Motor neuron (in vitro differentiated cells): ENCODE measurements at regions not wholly inside any gene's neighbourhood (a gene's known extent, or its start where the extent isn't known, plus 50 kb on each side); places are given as distances from the start of the nearest gene placed in this dataset.

Source experiments
- ATAC-seq, 8 experiments: fragments of 200-7000 bp; cut with Tn5 transposase; replicated peaks in 6 of 8; 2 replicates each; pipeline ENCODE4 v1.8.0; 2021; ENCODE audit warnings: mild to moderate bottlenecking in 8 of 8, moderate library complexity in 8 of 8
- H3K27ac ChIP-seq, 2 donors: fragments of 250-450 bp; sonication (Bioruptor Pico); 2 replicates each; pipeline ENCODE4 v1.9.0; 2021; ENCODE audit warnings: antibody characterized with exemption in 2 of 2, mild to moderate bottlenecking in 2 of 2, moderate library complexity in 1 of 2
- H3K4me1 ChIP-seq, 2 donors: fragments of 250-450 bp; sonication (Bioruptor Pico); replicated peaks in 1 of 2; 2 replicates each; pipeline ENCODE4 v1.6.1; 2021; ENCODE audit warnings: antibody characterized with exemption in 2 of 2, mild to moderate bottlenecking in 2 of 2, moderate library complexity in 1 of 2
- H3K4me3 ChIP-seq, 5 donors: fragments of 250-450 bp; sonication (Bioruptor Pico); 2 replicates each; pipeline ENCODE4 v1.9.0; 2021; ENCODE audit warnings: antibody characterized with exemption in 5 of 5, mild to moderate bottlenecking in 5 of 5, moderate library complexity in 4 of 5
- WGBS, 10 experiments: fragments of 450-650 bp; shearing (Covaris generic); methylation state at CpG; one replicate each; pipeline ENCODE4 v1.0.0; 2022; 5-methylcytosine and 5-hydroxymethylcytosine counted together
- in situ Hi-C, 9 experiments: fragments of 400-800 bp; cut with MboI; loops; one replicate each; pipeline ENCODE4 v1.15.0; 2021; ENCODE audit warnings: low sequenced_read_pairs in 9 of 9, low pct_unique_long_range_greater_than_20kb in 2 of 9; ENCODE audit not compliant: unreplicated experiment in 9 of 9

GRCh38 chr5:174229068-174229467 lies 183.6 kb downstream of the NSG2 start:
- no peak overlapping the region for H3K27ac ChIP-seq
- H3K4me1 ChIP-seq, result no peaks in the 10 kb centered on the region
- no peak overlapping the region for H3K4me3 ChIP-seq
- in situ Hi-C loops, result no loop called here
- WGBS, 10 experiments, result 0 to 67% (median 26%) methylated on average over 1 of the region's 1 CpG; no CpG with 5 or more reads in 6 of the 10 experiments
- ATAC-seq, result no peak

DNA sequence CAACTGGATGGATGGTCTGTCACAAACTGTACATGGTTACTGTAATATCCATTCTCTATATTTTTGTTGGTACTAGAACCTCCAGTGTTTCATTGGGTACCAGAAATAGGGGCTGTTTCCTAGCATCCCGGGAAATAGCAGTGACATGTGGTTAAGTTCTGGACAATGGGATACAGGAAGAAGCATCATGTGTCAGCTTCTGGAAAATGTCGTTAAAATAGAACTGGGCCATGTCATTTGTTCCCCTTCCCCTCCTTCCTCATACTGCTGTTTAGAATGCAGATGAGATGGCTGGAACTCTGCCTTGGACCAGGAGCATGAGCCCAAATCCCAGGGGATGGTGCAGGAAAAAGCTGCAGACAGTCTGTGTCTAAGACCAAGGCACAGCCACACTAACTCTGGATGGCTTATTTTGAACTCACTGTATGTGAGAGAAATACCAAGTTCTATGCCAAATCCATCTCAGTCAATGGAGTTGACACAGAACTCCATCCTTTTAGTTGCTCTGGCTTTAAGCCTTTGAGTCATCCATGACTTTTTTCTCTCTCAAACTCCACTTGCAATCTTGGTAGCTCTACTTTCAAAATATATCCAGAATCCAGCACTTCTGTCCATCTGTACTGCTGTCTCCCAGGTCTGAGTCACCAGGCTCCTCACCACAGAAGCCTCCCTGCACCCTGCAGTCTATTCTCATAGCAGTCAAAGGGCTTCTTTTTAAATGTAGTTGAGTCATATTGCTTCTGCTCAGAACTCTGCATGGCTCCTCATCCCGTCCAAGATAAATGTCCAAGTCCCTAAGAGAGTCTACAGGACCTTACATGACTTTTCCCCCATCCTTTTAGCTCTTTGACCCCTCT lies 184.2 kb downstream of the NSG2 start:
- ATAC-seq, result peak in 1 of 8 experiments; percentile 58
- no peak overlapping the region for H3K4me3 ChIP-seq
- in situ Hi-C loops, result no loop called here
- WGBS, 10 experiments, result 0 to 100% (median 8%) methylated on average over 1 to 3 of the region's 3 CpGs; no CpG with 5 or more reads in 3 of the 10 experiments
- no peak overlapping the region for H3K27ac ChIP-seq
- H3K4me1 ChIP-seq, result peaks cover 0 to 2% of the 10 kb centered on the region in 2 donors

DNA sequence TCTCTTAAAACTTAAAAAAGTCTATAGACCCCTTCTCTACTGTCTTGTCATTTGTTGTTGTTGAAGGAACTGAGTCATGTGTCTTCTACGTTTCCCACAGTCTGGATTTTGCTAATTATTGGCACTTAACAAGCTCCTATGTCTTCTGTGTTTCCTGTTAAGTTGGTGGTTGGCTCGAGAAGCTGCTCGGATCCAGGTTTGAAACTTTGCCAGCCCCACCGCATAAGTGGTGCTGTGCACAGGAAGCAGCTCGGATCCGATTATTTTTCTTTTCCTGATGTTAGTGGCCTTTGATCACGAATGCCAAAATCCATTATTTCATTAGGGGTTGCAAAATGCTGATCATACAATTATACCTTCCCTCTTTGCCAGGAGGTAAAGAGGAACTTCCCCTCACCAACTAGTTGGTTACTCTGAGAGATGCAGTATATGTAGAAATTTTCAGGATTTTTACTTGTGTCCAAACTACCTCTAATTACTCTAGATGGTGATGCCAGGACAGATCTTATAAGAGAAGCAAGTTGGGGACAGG lies 186.5 kb downstream of the NSG2 start:
- ATAC-seq, result no peak
- peaks cover 0 to 2% of the 10 kb centered on the region in 2 donors for H3K4me1 ChIP-seq
- WGBS, 10 experiments, result 4 to 89% (median 42%) methylated on average over 2 to 6 of the region's 7 CpGs; no CpG with 5 or more reads in 2 of the 10 experiments
- in situ Hi-C loops, result no loop called here
- H3K27ac ChIP-seq, result no peak overlapping the region
- H3K4me3 ChIP-seq, result no peak overlapping the region

DNA sequence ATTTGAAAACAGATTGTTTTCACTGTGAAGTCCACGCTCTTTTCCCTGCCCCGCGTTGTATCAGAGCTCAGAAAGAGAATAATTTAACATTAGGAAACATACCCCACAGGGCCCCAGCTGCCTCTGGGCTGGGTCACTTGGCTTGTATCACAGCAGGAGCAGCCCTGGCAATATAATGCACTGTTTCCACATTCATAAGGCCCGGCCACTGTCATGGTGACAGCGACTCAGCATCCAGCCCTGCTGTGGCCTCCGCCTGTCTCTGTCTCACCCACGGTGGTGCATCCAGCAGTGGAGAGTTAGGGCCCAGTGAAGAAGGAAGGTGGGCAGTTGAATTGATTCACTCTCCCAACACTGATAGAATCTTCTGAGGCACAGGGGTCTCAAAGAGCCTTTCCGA lies 188.9 kb downstream of the NSG2 start:
- no peak overlapping the region for H3K27ac ChIP-seq

DNA sequence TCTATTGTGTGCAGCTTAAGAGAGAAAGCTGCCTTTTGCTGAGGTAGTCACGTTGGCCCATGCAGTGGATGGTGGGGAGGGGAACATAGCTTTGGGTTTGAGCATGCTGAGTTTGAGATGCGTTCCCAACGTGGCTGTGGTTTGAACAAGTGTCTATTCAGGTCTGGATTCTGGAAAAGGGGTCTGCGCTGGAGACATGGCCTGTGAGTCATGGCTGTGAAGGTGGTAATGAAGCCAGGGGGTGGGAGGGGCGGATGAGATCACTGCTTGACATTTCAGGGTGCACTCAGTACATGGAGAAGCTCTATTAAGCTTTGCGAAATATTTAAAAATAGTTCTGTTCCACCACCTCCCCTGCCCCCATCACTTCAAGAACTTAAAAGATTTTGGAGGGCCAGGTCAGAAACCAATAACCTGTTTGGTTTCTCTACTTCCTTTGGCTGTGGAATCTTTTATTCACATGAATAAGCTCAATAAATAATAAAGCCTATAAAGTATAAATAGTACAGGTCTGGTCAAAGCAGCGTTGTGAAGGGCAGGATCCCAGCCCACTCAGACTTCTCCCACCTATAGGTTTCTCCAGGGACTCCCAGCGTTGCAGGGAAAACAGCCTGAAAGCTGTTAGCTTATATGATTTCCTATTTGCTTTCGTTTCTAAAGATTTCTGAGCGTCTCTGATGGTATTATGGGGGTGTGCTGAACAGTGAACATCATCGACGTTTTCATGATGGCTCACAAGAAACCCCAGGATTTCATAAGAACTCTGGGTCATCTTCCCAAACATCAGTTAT lies 189.9 kb downstream of the NSG2 start:
- Histone ChIP-seq H3K4me3 (no peak overlapping the region), H3K27ac (no peak overlapping the region), H3K4me1 (peaks cover 0 to 2% of the 10 kb centered on the region in 2 donors)
- in situ Hi-C loops, result no loop called here
- WGBS, 10 experiments, result 0 to 94% (median 72%) methylated on average over 1 to 11 of the region's 12 CpGs; no CpG with 5 or more reads in 1 of the 10 experiments
- ATAC-seq, result peak in 4 of 8 experiments; percentile 35 to 77 (median 73)

More for the DNA sequence above, 188.9 kb downstream of the NSG2 start:
- H3K4me3 ChIP-seq, result no peak overlapping the region
- 29 to 81% (median 46%) methylated on average over 1 to 4 of the region's 8 CpGs; no CpG with 5 or more reads in 5 of the 10 experiments for WGBS, 10 experiments
- in situ Hi-C loops, result no loop called here
- H3K4me1 ChIP-seq, result peaks cover 0 to 2% of the 10 kb centered on the region in 2 donors
- ATAC-seq, result peak in 6 of 8 experiments; percentile 68 to 93 (median 83)

DNA sequence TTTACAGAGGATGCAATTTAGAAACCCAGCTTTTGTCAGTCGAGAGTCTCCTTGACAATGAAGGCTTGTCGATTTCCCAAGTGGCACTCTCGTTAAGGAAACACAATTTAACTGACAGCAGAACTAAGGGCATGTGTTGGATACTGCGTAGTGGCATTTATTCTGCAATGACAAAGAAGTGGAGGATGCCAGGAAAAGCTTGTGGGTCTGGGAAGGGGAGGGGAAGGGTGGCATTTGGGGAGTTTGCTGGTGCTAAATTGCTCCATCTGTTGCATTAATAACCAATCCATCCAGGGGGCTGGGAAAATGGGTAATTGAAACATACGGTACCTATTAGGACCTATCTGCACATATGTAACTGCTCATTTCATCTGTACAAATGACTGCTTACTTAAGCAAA lies 190.6 kb downstream of the NSG2 start:
- Histone ChIP-seq H3K4me1 (peaks cover 0 to 2% of the 10 kb centered on the region in 2 donors), H3K4me3 (no peak overlapping the region), H3K27ac (no peak overlapping the region)
- WGBS, 10 experiments, result 18 to 100% (median 34%) methylated on average over 1 to 5 of the region's 5 CpGs; no CpG with 5 or more reads in 3 of the 10 experiments
- in situ Hi-C loops, result no loop called here
- ATAC-seq, result no peak

GRCh38 chr5:174239718-174240117 lies 194.2 kb downstream of the NSG2 start:
- Histone ChIP-seq H3K4me3 (no peak overlapping the region), H3K27ac (no peak overlapping the region), H3K4me1 (no peaks in the 10 kb centered on the region)
- no peak for ATAC-seq
- 0 to 82% (median 35%) methylated on average over 1 to 4 of the region's 4 CpGs; no CpG with 5 or more reads in 4 of the 10 experiments for WGBS, 10 experiments
- in situ Hi-C loops, result no loop called here

GRCh38 chr5:174242573-174242972 lies 197.1 kb downstream of the NSG2 start:
- Histone ChIP-seq H3K4me3 (no peak overlapping the region), H3K4me1 (no peaks in the 10 kb centered on the region), H3K27ac (no peak overlapping the region)
- 0 to 100% (median 71%) methylated on average over 1 to 3 of the region's 3 CpGs; no CpG with 5 or more reads in 1 of the 10 experiments for WGBS, 10 experiments
- no peak for ATAC-seq
- in situ Hi-C loops, result no loop called here

DNA sequence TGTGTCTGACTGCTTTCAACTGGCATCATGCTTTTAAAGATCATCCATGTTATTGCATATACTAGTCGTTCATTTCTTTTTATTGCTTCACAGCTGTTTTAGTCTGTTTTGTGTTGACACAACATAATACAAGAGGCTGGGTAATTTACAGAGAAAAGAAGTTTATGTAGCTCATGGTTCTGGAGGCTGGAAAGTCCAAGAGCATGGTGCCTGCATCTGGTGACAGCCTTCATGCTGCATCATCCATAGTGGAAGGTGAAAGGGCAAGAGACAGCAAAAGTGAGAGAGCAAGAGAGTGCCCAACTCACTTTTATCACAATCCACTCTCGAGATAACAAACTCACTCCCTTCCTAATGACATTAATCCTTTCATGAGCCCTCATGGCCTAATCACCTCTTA lies 198.4 kb downstream of the NSG2 start:
- Histone ChIP-seq H3K4me1 (no peaks in the 10 kb centered on the region), H3K27ac (no peak overlapping the region), H3K4me3 (no peak overlapping the region)
- in situ Hi-C loops, result no loop called here
- 0 to 100% (median 71%) methylated on average over 1 to 2 of the region's 2 CpGs for WGBS, 10 experiments
- ATAC-seq, result no peak

DNA sequence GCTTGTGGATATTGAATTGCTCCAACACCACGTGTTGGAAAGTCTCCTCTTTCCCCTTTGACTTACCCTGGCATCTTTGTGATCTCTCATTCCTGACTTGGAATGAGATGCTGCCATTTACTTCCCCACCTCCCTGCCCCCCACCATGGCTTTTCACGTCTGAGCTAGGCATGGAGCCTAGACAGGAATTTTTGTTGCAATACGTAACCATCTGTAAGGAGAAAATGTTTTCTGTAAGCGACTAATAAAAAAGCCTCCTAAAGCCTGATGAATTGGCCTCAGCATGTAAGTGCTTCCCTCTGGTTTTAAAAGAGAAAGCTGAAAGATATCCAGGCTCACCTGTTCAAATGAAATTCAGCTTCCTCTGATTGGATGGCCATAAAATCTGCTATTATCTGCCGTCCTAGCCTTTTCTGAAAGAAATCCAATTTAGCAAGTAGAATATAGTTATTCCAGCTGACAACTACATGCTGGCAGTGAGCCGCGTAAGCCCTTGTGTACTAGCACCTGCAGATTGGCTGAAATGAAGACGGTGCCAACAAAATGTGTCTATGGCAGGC lies 200.1 kb downstream of the NSG2 start:
- H3K27ac ChIP-seq, result no peak overlapping the region
- H3K4me1 ChIP-seq, result no peaks in the 10 kb centered on the region
- ATAC-seq, result no peak
- in situ Hi-C loops, result no loop called here
- no peak overlapping the region for H3K4me3 ChIP-seq
- 0 to 86% (median 67%) methylated on average over 1 to 8 of the region's 8 CpGs; no CpG with 5 or more reads in 2 of the 10 experiments for WGBS, 10 experiments

- in situ Hi-C loops, result no loop called here
- H3K4me1 ChIP-seq, result no peaks in the 10 kb centered on the region
- H3K27ac ChIP-seq, result no peak overlapping the region
- no peak for ATAC-seq
- WGBS, 10 experiments, result 0 to 100% (median 86%) methylated on average over 1 of the region's 1 CpG; no CpG with 5 or more reads in 3 of the 10 experiments
- no peak overlapping the region for H3K4me3 ChIP-seq
Observed at GRCh38 chr5:174246743-174247142, 201.2 kb downstream of the NSG2 start.

DNA sequence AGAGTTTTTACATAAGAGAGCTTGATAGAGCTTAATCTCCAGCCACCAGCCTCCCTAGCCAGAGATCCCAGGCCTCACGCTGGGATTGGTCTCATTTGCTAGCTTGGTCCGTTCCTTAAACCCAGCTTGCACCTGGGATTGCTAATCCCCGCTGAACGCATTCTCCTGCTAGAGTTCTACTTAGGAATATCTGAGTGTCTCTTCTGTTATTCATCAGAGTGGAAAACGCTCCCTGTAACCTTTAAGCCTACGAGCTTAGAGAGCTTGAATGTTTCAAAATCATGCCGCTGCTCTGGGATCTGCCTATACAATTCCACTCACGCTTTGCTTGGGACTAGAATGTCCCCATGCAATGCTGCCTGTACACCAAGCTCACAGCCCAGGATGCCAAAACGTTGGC lies 201.8 kb downstream of the NSG2 start:
- no peak overlapping the region for H3K4me3 ChIP-seq
- WGBS, 10 experiments, result 0 to 80% (median 74%) methylated on average over 1 to 8 of the region's 9 CpGs; no CpG with 5 or more reads in 1 of the 10 experiments
- ATAC-seq, result no peak
- in situ Hi-C loops, result no loop called here
- no peak overlapping the region for H3K27ac ChIP-seq
- no peaks in the 10 kb centered on the region for H3K4me1 ChIP-seq
